SU-DHL-6 (cell line): ENCODE measurements at regions not wholly inside any gene's neighbourhood (a gene's known extent, or its start where the extent isn't known, plus 50 kb on each side); places are given as distances from the start of the nearest gene placed in this dataset.

Source experiments
- H2AFZ ChIP-seq: fragments of 200-600 bp; sonication (generic); 2 replicates; pipeline ENCODE4 v1.6.1; 2014; ENCODE audit warnings: low read depth, mild to moderate bottlenecking, moderate library complexity, mixed read lengths, antibody characterized with exemption, low read length; ENCODE audit not compliant: severe bottlenecking
- H3F3A ChIP-seq: fragments of 200-600 bp; shearing (Covaris generic); 2 replicates; pipeline ENCODE4 v1.6.0; 2016; ENCODE audit warnings: antibody characterized with exemption, mild to moderate bottlenecking; ENCODE audit not compliant: insufficient read depth
- H3K27ac ChIP-seq: fragments of 200-600 bp; sonication (generic); 2 replicates; pipeline ENCODE4 v1.5.1; 2016; ENCODE audit warnings: low read depth, mild to moderate bottlenecking, low read length, moderate library complexity, mixed read lengths
- H3K27me3 ChIP-seq: fragments of 200-600 bp; sonication (generic), shearing (Covaris generic); 2 replicates; pipeline ENCODE4 v1.6.0; 2014; ENCODE audit warnings: mild to moderate bottlenecking, low read length
- H3K36me3 ChIP-seq: fragments of 200-600 bp; sonication (generic); 2 replicates; pipeline ENCODE4 v1.6.1; 2014; ENCODE audit warnings: mild to moderate bottlenecking, low read length, mixed read lengths
- H3K4me2 ChIP-seq: fragments of 300-600, 200-600 bp; shearing (Covaris generic), sonication (generic); 2 replicates; pipeline ENCODE4 v1.6.0; 2014; ENCODE audit warnings: low read length, low read depth, mild to moderate bottlenecking; ENCODE audit not compliant: poor library complexity, severe bottlenecking
- H3K4me3 ChIP-seq: fragments of 200-600 bp; sonication (generic); 2 replicates; pipeline ENCODE4 v1.5.1; 2014; ENCODE audit warnings: antibody characterized with exemption, low read length, mild to moderate bottlenecking, mixed read lengths; ENCODE audit not compliant: insufficient read depth, poor library complexity, severe bottlenecking
- H3K79me2 ChIP-seq: fragments of 200-600 bp; sonication (generic); 2 replicates; pipeline ENCODE4 v1.6.1; 2014; ENCODE audit warnings: mild to moderate bottlenecking, low read length, moderate library complexity; ENCODE audit not compliant: insufficient read depth
- H3K9ac ChIP-seq: fragments of 200-600 bp; sonication (generic); 2 replicates; pipeline ENCODE4 v1.7.0; 2014; ENCODE audit warnings: mild to moderate bottlenecking, low read length
- H3K9me2 ChIP-seq: fragments of 200-600 bp; sonication (generic); replicated peaks from 2 replicates; pipeline ENCODE4 v1.6.1; 2014; ENCODE audit warnings: low read length; ENCODE audit not compliant: insufficient read depth
- H3K9me3 ChIP-seq: fragments of 200-600 bp; sonication (generic); 2 replicates; pipeline ENCODE4 v1.6.1; 2014; ENCODE audit warnings: low read length, mixed read lengths; ENCODE audit not compliant: insufficient read depth
- H4K20me1 ChIP-seq: fragments of 200-600 bp; sonication (generic); 2 replicates; pipeline ENCODE4 v1.6.1; 2014; ENCODE audit warnings: low read depth, mild to moderate bottlenecking, antibody characterized with exemption, low read length, moderate library complexity, mixed read lengths
- EZH2phosphoT487 ChIP-seq: fragments of 200-600 bp; sonication (generic), shearing (Covaris generic); conservative IDR thresholded peaks from 2 replicates; pipeline ENCODE4 v1.6.1; 2018; ENCODE audit warnings: mild to moderate bottlenecking, antibody characterized with exemption, low read length, moderate library complexity, mixed read lengths
- TF ChIP-seq, protein P1 (sequence below): fragments of 200-600 bp; sonication (generic); IDR thresholded peaks from one replicate; pipeline ENCODE4 v1.5.1; 2017; ENCODE audit warnings: antibody characterized with exemption, mild to moderate bottlenecking, low read length, moderate library complexity; ENCODE audit not compliant: insufficient read depth, poor library complexity, severe bottlenecking

DNA sequence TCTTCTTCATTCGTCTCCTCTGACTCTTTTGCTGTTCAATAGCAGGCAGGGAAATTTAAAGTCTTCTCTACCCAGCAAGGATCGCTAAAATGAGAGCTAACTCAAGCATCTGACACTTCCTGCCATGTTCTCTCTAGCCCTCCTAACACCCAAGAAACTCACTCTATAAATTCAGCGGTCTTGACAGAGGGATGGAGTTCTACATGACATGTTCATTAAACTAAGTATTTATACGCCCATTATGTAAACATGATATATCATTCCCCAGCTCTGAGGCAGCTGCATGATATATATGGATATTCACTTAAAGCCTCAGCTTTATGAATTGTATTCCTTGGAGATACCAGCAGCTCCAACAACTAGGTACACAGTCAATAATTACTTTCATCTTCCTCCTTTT, 231.0 kb downstream of the METTL4 start:
- no peaks in the 10 kb centered on the region for H3K9me2 ChIP-seq
- no peaks in the 10 kb centered on the region for H3K9me3 ChIP-seq
- no peak overlapping the region for H3K9ac ChIP-seq
- no peak for TF ChIP-seq EZH2phosphoT487
- TF ChIP-seq, protein P1, sequence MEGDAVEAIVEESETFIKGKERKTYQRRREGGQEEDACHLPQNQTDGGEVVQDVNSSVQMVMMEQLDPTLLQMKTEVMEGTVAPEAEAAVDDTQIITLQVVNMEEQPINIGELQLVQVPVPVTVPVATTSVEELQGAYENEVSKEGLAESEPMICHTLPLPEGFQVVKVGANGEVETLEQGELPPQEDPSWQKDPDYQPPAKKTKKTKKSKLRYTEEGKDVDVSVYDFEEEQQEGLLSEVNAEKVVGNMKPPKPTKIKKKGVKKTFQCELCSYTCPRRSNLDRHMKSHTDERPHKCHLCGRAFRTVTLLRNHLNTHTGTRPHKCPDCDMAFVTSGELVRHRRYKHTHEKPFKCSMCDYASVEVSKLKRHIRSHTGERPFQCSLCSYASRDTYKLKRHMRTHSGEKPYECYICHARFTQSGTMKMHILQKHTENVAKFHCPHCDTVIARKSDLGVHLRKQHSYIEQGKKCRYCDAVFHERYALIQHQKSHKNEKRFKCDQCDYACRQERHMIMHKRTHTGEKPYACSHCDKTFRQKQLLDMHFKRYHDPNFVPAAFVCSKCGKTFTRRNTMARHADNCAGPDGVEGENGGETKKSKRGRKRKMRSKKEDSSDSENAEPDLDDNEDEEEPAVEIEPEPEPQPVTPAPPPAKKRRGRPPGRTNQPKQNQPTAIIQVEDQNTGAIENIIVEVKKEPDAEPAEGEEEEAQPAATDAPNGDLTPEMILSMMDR: no peak
- no peaks in the 10 kb centered on the region for H3K79me2 ChIP-seq
- no peak overlapping the region for H3K27ac ChIP-seq
- H3K4me2 ChIP-seq: no peak overlapping the region
- no peaks in the 10 kb centered on the region for H4K20me1 ChIP-seq
- no peak overlapping the region for H2AFZ ChIP-seq
- no peaks in the 10 kb centered on the region for H3F3A ChIP-seq
- H3K4me3 ChIP-seq: no peak overlapping the region
- H3K27me3 ChIP-seq: no peaks in the 10 kb centered on the region
- H3K36me3 ChIP-seq: no peaks in the 10 kb centered on the region

DNA sequence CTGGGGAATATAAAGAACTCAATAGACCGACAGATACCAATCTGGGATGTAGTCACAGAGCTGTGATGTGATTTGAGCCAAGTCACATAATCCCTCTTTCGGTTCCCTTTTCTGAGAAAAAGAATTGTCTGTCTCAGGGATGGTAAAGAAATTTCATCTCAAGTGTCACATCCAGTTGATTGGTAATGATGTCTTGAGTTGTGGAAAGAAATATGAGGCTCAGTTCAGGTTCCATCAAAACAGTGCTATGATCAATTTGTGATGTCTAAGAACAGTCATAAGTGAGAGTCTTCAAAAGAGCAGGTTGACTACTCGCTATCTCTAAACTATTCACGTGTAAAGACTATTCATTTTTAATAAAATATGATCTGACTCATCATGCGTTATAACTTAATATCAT, 223.3 kb downstream of the METTL4 start:
- TF ChIP-seq, protein P1: no peak
- TF ChIP-seq EZH2phosphoT487: no peak
- no peaks in the 10 kb centered on the region for H3K79me2 ChIP-seq
- H3K9me2 ChIP-seq: no peaks in the 10 kb centered on the region

DNA sequence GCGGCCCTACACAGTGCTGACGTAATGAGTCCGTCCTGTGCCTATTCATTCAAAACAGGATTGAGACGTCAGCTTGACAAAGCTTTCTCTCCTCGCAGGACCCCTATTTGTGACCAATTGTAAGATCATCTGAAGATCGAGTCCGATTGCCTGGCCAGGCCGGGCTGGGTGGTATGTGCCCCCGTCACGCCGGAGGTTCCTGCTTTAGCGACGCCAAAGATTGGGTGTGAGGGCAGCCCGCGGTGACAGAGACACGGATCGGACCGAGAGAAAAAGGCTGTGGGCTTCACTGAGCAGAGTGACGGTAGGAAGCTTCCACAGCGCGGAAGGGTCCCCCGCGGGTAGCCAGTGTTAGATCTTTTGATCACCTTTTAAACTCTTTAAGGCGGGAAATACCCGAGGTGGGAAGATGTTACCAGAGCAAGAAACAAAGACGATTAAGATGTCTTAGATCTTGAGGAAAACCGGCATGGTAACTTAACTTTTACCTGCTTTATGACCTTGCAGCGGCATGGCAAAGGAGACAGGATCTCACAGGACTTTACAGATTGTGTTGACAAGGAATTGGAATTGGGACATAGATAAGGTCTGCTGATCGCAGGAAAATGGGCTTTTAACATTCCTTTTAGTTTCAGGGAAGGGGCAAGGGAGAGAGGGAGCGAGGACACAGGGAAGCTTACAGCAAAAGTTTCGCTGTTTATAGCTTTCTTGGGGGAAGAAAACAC, 220.0 kb downstream of the METTL4 start:
- H3K4me2 ChIP-seq: no peak overlapping the region
- H3K79me2 ChIP-seq: no peaks in the 10 kb centered on the region
- H3K9me3 ChIP-seq: no peaks in the 10 kb centered on the region
- H3F3A ChIP-seq: no peaks in the 10 kb centered on the region
- no peak overlapping the region for H2AFZ ChIP-seq
- no peaks in the 10 kb centered on the region for H3K27me3 ChIP-seq
- H3K36me3 ChIP-seq: no peaks in the 10 kb centered on the region
- H3K9me2 ChIP-seq: no peaks in the 10 kb centered on the region
- H3K4me3 ChIP-seq: no peak overlapping the region
- no peak overlapping the region for H3K27ac ChIP-seq
- no peaks in the 10 kb centered on the region for H4K20me1 ChIP-seq
- H3K9ac ChIP-seq: no peak overlapping the region
- TF ChIP-seq, protein P1: no peak
- TF ChIP-seq EZH2phosphoT487: no peak

More for the DNA sequence above, 223.3 kb downstream of the METTL4 start:
- Histone ChIP-seq H3K27ac (no peak overlapping the region), H3K27me3 (no peaks in the 10 kb centered on the region), H2AFZ (no peak overlapping the region), H3K9me3 (no peaks in the 10 kb centered on the region), H4K20me1 (no peaks in the 10 kb centered on the region), H3K4me2 (no peak overlapping the region), H3K9ac (no peak overlapping the region), H3F3A (no peaks in the 10 kb centered on the region), H3K4me3 (no peak overlapping the region), H3K36me3 (no peaks in the 10 kb centered on the region)
